ENCODE measurements at regions not wholly inside any gene's neighbourhood (a gene's known extent, or its start where the extent isn't known, plus 50 kb on each side); places are given as distances from the start of the nearest gene placed in this dataset.

DNA sequence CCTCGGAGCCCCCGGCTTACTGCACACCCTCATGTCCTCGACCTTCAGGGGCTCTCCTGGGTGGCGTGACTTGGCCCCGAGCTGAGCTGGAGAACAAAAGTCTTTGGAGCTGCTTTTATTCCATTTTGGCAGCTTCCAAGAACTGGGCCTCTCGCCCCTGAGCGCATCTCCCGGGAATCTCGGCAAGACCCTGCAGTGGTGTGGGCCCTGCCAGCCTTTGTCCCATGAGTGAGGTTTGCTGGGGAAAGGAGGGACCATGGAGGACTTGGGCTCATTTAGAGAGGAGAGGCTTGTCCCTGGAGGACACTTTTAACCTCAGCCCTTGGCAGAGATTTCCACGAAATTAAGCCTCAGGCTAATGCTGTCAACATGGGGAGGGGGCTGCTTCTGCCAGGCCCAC lies 62.3 kb upstream of the SLCO4A1 start:
- TF ChIP-seq, protein P1, sequence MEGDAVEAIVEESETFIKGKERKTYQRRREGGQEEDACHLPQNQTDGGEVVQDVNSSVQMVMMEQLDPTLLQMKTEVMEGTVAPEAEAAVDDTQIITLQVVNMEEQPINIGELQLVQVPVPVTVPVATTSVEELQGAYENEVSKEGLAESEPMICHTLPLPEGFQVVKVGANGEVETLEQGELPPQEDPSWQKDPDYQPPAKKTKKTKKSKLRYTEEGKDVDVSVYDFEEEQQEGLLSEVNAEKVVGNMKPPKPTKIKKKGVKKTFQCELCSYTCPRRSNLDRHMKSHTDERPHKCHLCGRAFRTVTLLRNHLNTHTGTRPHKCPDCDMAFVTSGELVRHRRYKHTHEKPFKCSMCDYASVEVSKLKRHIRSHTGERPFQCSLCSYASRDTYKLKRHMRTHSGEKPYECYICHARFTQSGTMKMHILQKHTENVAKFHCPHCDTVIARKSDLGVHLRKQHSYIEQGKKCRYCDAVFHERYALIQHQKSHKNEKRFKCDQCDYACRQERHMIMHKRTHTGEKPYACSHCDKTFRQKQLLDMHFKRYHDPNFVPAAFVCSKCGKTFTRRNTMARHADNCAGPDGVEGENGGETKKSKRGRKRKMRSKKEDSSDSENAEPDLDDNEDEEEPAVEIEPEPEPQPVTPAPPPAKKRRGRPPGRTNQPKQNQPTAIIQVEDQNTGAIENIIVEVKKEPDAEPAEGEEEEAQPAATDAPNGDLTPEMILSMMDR (conservative IDR thresholded peaks at IDR 0.05; ENCODE audit: low read length), result no peak
- no peak for TF ChIP-seq EZH2phosphoT487 (IDR thresholded peaks at IDR 0.05; ENCODE audit: borderline replicate concordance)
